ENCODE measurements at regions not wholly inside any gene's neighbourhood (a gene's known extent, or its start where the extent isn't known, plus 50 kb on each side); places are given as distances from the start of the nearest gene placed in this dataset.

GRCh38 chr5:51276250-51276649 is 107.0 kb upstream of the ISL1 start:
- Mint-ChIP-seq H3K36me3 (no peaks in the 10 kb centered on the region), H3K4me3 (no peak overlapping the region), H3K9me3 (peaks cover 4% of the 10 kb centered on the region), H3K4me1 (no peaks in the 10 kb centered on the region), H3K27ac (no peak overlapping the region), H3K27me3 (no peaks in the 10 kb centered on the region)
- ATAC-seq (ENCODE audit: low read depth) (no peak), DNase-seq (ENCODE audit: low spot score in 2 of 2) (no peak)

- Mint-ChIP-seq H3K36me3 (no peaks in the 10 kb centered on the region), H3K27me3 (no peaks in the 10 kb centered on the region), H3K27ac (no peak overlapping the region), H3K4me1 (no peaks in the 10 kb centered on the region), H3K4me3 (no peak overlapping the region), H3K9me3 (peaks cover 8% of the 10 kb centered on the region)
- ATAC-seq (ENCODE audit: low read depth): no peak
- DNase-seq (ENCODE audit: low spot score in 2 of 2): no peak
Measured at GRCh38 chr5:51278539-51278938, 104.7 kb upstream of the ISL1 start.

GRCh38 chr5:51279983-51280706 is 103.1 kb upstream of the ISL1 start:
- Mint-ChIP-seq H3K27me3 (no peaks in the 10 kb centered on the region), H3K36me3 (no peaks in the 10 kb centered on the region), H3K4me1 (no peaks in the 10 kb centered on the region), H3K9me3 (peaks cover 8% of the 10 kb centered on the region), H3K4me3 (no peak overlapping the region), H3K27ac (no peak overlapping the region)
- DNase-seq (ENCODE audit: low spot score in 2 of 2): no peak
- ATAC-seq (ENCODE audit: low read depth): no peak

- Mint-ChIP-seq H3K27ac (no peak overlapping the region), H3K4me3 (no peak overlapping the region), H3K9me3 (peaks cover 7% of the 10 kb centered on the region), H3K27me3 (no peaks in the 10 kb centered on the region), H3K4me1 (no peaks in the 10 kb centered on the region), H3K36me3 (no peaks in the 10 kb centered on the region)
- ATAC-seq (ENCODE audit: low read depth): no peak
- no peak for DNase-seq (ENCODE audit: low spot score in 2 of 2)
Measured at GRCh38 chr5:51286046-51286445, 97.2 kb upstream of the ISL1 start.

GRCh38 chr5:51302343-51302742 is 80.9 kb upstream of the ISL1 start:
- Mint-ChIP-seq H3K27me3 (no peaks in the 10 kb centered on the region), H3K36me3 (no peaks in the 10 kb centered on the region), H3K4me1 (no peaks in the 10 kb centered on the region), H3K27ac (no peak overlapping the region), H3K9me3 (peaks cover 3% of the 10 kb centered on the region), H3K4me3 (no peak overlapping the region)
- DNase-seq (ENCODE audit: low spot score in 2 of 2) (no peak), ATAC-seq (ENCODE audit: low read depth) (no peak)

- Mint-ChIP-seq H3K9me3 (no peaks in the 10 kb centered on the region), H3K36me3 (no peaks in the 10 kb centered on the region), H3K27ac (no peak overlapping the region), H3K4me1 (no peaks in the 10 kb centered on the region), H3K27me3 (no peaks in the 10 kb centered on the region), H3K4me3 (no peak overlapping the region)
- ATAC-seq (ENCODE audit: low read depth) (no peak), DNase-seq (ENCODE audit: low spot score in 2 of 2) (no peak)
Measured at GRCh38 chr5:51326844-51327243, 56.4 kb upstream of the ISL1 start.
